ENCODE measurements at regions not wholly inside any gene's neighbourhood (a gene's known extent, or its start where the extent isn't known, plus 50 kb on each side); places are given as distances from the start of the nearest gene placed in this dataset.

GRCh38 chr14:94857950-94858349, 88.0 kb upstream of the GSC start:
- Histone ChIP-seq H3K36me3 (ENCODE audit: control insufficient read depth, insufficient read depth, low read length) (no peaks in the 10 kb centered on the region), H3K9me3 (ENCODE audit: control insufficient read depth, low read length) (no peaks in the 10 kb centered on the region), H3K4me3 (ENCODE audit: insufficient read depth, low read depth, low read length, poor library complexity, severe bottlenecking) (no peak overlapping the region), H3K27ac (ENCODE audit: insufficient read depth, low read length, poor library complexity, severe bottlenecking) (no peak overlapping the region), H3K4me1 (ENCODE audit: control insufficient read depth, insufficient read depth, low read length, poor library complexity, severe bottlenecking) (no peaks in the 10 kb centered on the region), H3K27me3 (replicated peaks; ENCODE audit: control insufficient read depth, insufficient read depth, low read length, poor library complexity, severe bottlenecking) (no peaks in the 10 kb centered on the region)
- no peak for DNase-seq

GRCh38 chr14:94853920-94854319, 84.0 kb upstream of the GSC start:
- H3K9me3 ChIP-seq (ENCODE audit: control insufficient read depth, low read length): no peaks in the 10 kb centered on the region
- H3K27ac ChIP-seq (ENCODE audit: insufficient read depth, low read length, poor library complexity, severe bottlenecking): no peak overlapping the region
- H3K27me3 ChIP-seq (replicated peaks; ENCODE audit: control insufficient read depth, insufficient read depth, low read length, poor library complexity, severe bottlenecking): no peaks in the 10 kb centered on the region
- no peak for DNase-seq
- H3K4me3 ChIP-seq (ENCODE audit: insufficient read depth, low read depth, low read length, poor library complexity, severe bottlenecking): no peak overlapping the region
- H3K4me1 ChIP-seq (ENCODE audit: control insufficient read depth, insufficient read depth, low read length, poor library complexity, severe bottlenecking): no peaks in the 10 kb centered on the region
- H3K36me3 ChIP-seq (ENCODE audit: control insufficient read depth, insufficient read depth, low read length): no peaks in the 10 kb centered on the region

- no peaks in the 10 kb centered on the region for H3K9me3 ChIP-seq (ENCODE audit: control insufficient read depth, low read length)
- no peak overlapping the region for H3K4me3 ChIP-seq (ENCODE audit: insufficient read depth, low read depth, low read length, poor library complexity, severe bottlenecking)
- no peaks in the 10 kb centered on the region for H3K27me3 ChIP-seq (replicated peaks; ENCODE audit: control insufficient read depth, insufficient read depth, low read length, poor library complexity, severe bottlenecking)
- no peak for DNase-seq
- no peak overlapping the region for H3K27ac ChIP-seq (ENCODE audit: insufficient read depth, low read length, poor library complexity, severe bottlenecking)
- H3K4me1 ChIP-seq (ENCODE audit: control insufficient read depth, insufficient read depth, low read length, poor library complexity, severe bottlenecking): no peaks in the 10 kb centered on the region
- no peaks in the 10 kb centered on the region for H3K36me3 ChIP-seq (ENCODE audit: control insufficient read depth, insufficient read depth, low read length)
Measured at GRCh38 chr14:94850309-94851211, 80.6 kb upstream of the GSC start.

GRCh38 chr14:94844593-94845152, 74.8 kb upstream of the GSC start:
- no peak overlapping the region for H3K27ac ChIP-seq (ENCODE audit: insufficient read depth, low read length, poor library complexity, severe bottlenecking)
- no peaks in the 10 kb centered on the region for H3K36me3 ChIP-seq (ENCODE audit: control insufficient read depth, insufficient read depth, low read length)
- H3K27me3 ChIP-seq (replicated peaks; ENCODE audit: control insufficient read depth, insufficient read depth, low read length, poor library complexity, severe bottlenecking): no peaks in the 10 kb centered on the region
- H3K9me3 ChIP-seq (ENCODE audit: control insufficient read depth, low read length): no peaks in the 10 kb centered on the region
- no peak overlapping the region for H3K4me3 ChIP-seq (ENCODE audit: insufficient read depth, low read depth, low read length, poor library complexity, severe bottlenecking)
- H3K4me1 ChIP-seq (ENCODE audit: control insufficient read depth, insufficient read depth, low read length, poor library complexity, severe bottlenecking): no peaks in the 10 kb centered on the region
- no peak for DNase-seq

GRCh38 chr14:94840467-94840866, 70.6 kb upstream of the GSC start:
- Histone ChIP-seq H3K4me3 (ENCODE audit: insufficient read depth, low read depth, low read length, poor library complexity, severe bottlenecking) (no peak overlapping the region), H3K27me3 (replicated peaks; ENCODE audit: control insufficient read depth, insufficient read depth, low read length, poor library complexity, severe bottlenecking) (no peaks in the 10 kb centered on the region), H3K4me1 (ENCODE audit: control insufficient read depth, insufficient read depth, low read length, poor library complexity, severe bottlenecking) (no peaks in the 10 kb centered on the region), H3K27ac (ENCODE audit: insufficient read depth, low read length, poor library complexity, severe bottlenecking) (no peak overlapping the region), H3K9me3 (ENCODE audit: control insufficient read depth, low read length) (no peaks in the 10 kb centered on the region), H3K36me3 (ENCODE audit: control insufficient read depth, insufficient read depth, low read length) (no peaks in the 10 kb centered on the region)
- no peak for DNase-seq

- no peaks in the 10 kb centered on the region for H3K9me3 ChIP-seq (ENCODE audit: control insufficient read depth, low read length)
- no peak for DNase-seq
- no peak overlapping the region for H3K27ac ChIP-seq (ENCODE audit: insufficient read depth, low read length, poor library complexity, severe bottlenecking)
- no peaks in the 10 kb centered on the region for H3K36me3 ChIP-seq (ENCODE audit: control insufficient read depth, insufficient read depth, low read length)
- no peak overlapping the region for H3K4me3 ChIP-seq (ENCODE audit: insufficient read depth, low read depth, low read length, poor library complexity, severe bottlenecking)
- H3K27me3 ChIP-seq (replicated peaks; ENCODE audit: control insufficient read depth, insufficient read depth, low read length, poor library complexity, severe bottlenecking): no peaks in the 10 kb centered on the region
- H3K4me1 ChIP-seq (ENCODE audit: control insufficient read depth, insufficient read depth, low read length, poor library complexity, severe bottlenecking): no peaks in the 10 kb centered on the region
Measured at GRCh38 chr14:94839348-94839747, 69.4 kb upstream of the GSC start.

GRCh38 chr14:94836849-94837248, 66.9 kb upstream of the GSC start:
- Histone ChIP-seq H3K36me3 (ENCODE audit: control insufficient read depth, insufficient read depth, low read length) (no peaks in the 10 kb centered on the region), H3K27ac (ENCODE audit: insufficient read depth, low read length, poor library complexity, severe bottlenecking) (no peak overlapping the region), H3K4me1 (ENCODE audit: control insufficient read depth, insufficient read depth, low read length, poor library complexity, severe bottlenecking) (no peaks in the 10 kb centered on the region), H3K4me3 (ENCODE audit: insufficient read depth, low read depth, low read length, poor library complexity, severe bottlenecking) (no peak overlapping the region), H3K9me3 (ENCODE audit: control insufficient read depth, low read length) (no peaks in the 10 kb centered on the region), H3K27me3 (replicated peaks; ENCODE audit: control insufficient read depth, insufficient read depth, low read length, poor library complexity, severe bottlenecking) (no peaks in the 10 kb centered on the region)
- DNase-seq: no peak

- no peaks in the 10 kb centered on the region for H3K4me1 ChIP-seq (ENCODE audit: control insufficient read depth, insufficient read depth, low read length, poor library complexity, severe bottlenecking)
Measured at GRCh38 chr14:94833633-94834032, 63.7 kb upstream of the GSC start.

GRCh38 chr14:94831085-94831484, 61.2 kb upstream of the GSC start:
- no peak for DNase-seq
- Histone ChIP-seq H3K4me1 (ENCODE audit: control insufficient read depth, insufficient read depth, low read length, poor library complexity, severe bottlenecking) (no peaks in the 10 kb centered on the region), H3K9me3 (ENCODE audit: control insufficient read depth, low read length) (no peaks in the 10 kb centered on the region), H3K27ac (ENCODE audit: insufficient read depth, low read length, poor library complexity, severe bottlenecking) (no peak overlapping the region), H3K27me3 (replicated peaks; ENCODE audit: control insufficient read depth, insufficient read depth, low read length, poor library complexity, severe bottlenecking) (no peaks in the 10 kb centered on the region), H3K36me3 (ENCODE audit: control insufficient read depth, insufficient read depth, low read length) (no peaks in the 10 kb centered on the region), H3K4me3 (ENCODE audit: insufficient read depth, low read depth, low read length, poor library complexity, severe bottlenecking) (no peak overlapping the region)

More at GRCh38 chr14:94833633-94834032, 63.7 kb upstream of the GSC start:
- H3K27me3 ChIP-seq (replicated peaks; ENCODE audit: control insufficient read depth, insufficient read depth, low read length, poor library complexity, severe bottlenecking): no peaks in the 10 kb centered on the region
- H3K36me3 ChIP-seq (ENCODE audit: control insufficient read depth, insufficient read depth, low read length): no peaks in the 10 kb centered on the region
- H3K27ac ChIP-seq (ENCODE audit: insufficient read depth, low read length, poor library complexity, severe bottlenecking): no peak overlapping the region
- no peaks in the 10 kb centered on the region for H3K9me3 ChIP-seq (ENCODE audit: control insufficient read depth, low read length)
- DNase-seq: no peak
- H3K4me3 ChIP-seq (ENCODE audit: insufficient read depth, low read depth, low read length, poor library complexity, severe bottlenecking): no peak overlapping the region

- Histone ChIP-seq H3K27me3 (replicated peaks; ENCODE audit: control insufficient read depth, insufficient read depth, low read length, poor library complexity, severe bottlenecking) (no peaks in the 10 kb centered on the region), H3K36me3 (ENCODE audit: control insufficient read depth, insufficient read depth, low read length) (no peaks in the 10 kb centered on the region), H3K9me3 (ENCODE audit: control insufficient read depth, low read length) (no peaks in the 10 kb centered on the region), H3K27ac (ENCODE audit: insufficient read depth, low read length, poor library complexity, severe bottlenecking) (no peak overlapping the region), H3K4me3 (ENCODE audit: insufficient read depth, low read depth, low read length, poor library complexity, severe bottlenecking) (no peak overlapping the region), H3K4me1 (ENCODE audit: control insufficient read depth, insufficient read depth, low read length, poor library complexity, severe bottlenecking) (no peaks in the 10 kb centered on the region)
- no peak for DNase-seq
Measured at GRCh38 chr14:94827711-94828447, 58.0 kb upstream of the GSC start.
